AG10803 (cell line): ENCODE measurements at regions not wholly inside any gene's neighbourhood (a gene's known extent, or its start where the extent isn't known, plus 50 kb on each side); places are given as distances from the start of the nearest gene placed in this dataset.

Experiments used
- DNase-seq: peaks from one replicate; pipeline ENCODE4 v3.0.0; 2010; ENCODE audit warnings: low read depth
- H3K4me3 ChIP-seq: 2 replicates; pipeline ENCODE4 v1.5.1; 2011; ENCODE audit warnings: mild to moderate bottlenecking, low read length, control low read depth
- TF ChIP-seq, protein P1 (sequence below): conservative IDR thresholded peaks from 2 replicates; pipeline ENCODE4 v1.5.1; 2011; ENCODE audit warnings: mild to moderate bottlenecking, low read length, control low read depth, inconsistent platforms

DNA sequence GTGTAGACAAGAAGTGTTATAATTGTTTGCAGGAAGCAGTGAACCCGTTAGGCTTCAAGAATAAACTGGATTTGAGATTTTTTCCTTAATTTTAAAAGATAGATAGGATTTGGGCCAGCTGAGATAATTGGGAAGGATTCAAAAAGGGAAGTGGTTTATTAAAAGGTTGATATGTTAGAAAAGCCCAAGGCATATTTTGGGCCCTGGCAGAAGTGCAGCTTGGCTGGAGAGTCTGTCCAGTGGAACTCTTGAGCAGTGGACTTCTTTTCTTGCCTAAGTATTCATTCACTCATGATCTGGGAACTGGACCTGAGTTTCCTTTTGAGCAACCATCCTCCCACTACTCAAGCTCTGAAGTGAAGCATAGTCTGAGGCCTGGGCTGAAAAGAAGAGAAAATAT, 433.4 kb downstream of the ZSWIM6 start:
- no peak for DNase-seq
- H3K4me3 ChIP-seq = no peak overlapping the region
- TF ChIP-seq, protein P1, sequence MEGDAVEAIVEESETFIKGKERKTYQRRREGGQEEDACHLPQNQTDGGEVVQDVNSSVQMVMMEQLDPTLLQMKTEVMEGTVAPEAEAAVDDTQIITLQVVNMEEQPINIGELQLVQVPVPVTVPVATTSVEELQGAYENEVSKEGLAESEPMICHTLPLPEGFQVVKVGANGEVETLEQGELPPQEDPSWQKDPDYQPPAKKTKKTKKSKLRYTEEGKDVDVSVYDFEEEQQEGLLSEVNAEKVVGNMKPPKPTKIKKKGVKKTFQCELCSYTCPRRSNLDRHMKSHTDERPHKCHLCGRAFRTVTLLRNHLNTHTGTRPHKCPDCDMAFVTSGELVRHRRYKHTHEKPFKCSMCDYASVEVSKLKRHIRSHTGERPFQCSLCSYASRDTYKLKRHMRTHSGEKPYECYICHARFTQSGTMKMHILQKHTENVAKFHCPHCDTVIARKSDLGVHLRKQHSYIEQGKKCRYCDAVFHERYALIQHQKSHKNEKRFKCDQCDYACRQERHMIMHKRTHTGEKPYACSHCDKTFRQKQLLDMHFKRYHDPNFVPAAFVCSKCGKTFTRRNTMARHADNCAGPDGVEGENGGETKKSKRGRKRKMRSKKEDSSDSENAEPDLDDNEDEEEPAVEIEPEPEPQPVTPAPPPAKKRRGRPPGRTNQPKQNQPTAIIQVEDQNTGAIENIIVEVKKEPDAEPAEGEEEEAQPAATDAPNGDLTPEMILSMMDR = no peak

DNA sequence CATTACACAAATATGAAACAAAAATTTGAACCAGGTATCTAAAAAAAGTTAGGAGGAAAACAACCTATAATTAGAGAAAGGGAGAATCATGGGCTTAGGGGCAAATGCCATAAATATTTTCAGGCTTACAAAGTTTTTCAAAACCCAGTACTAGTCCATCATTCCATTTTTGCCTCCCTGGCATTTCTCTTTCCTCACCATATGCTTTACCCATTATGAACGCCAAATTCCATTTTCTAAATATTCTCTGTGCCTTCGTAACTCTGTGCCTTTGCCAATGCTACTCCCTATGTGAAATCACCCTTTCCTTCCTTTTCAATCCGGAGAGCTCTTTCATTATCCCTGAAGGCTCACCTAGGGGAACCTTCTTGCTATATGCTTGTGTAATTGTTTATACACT, 434.1 kb downstream of the ZSWIM6 start:
- DNase-seq = no peak
- TF ChIP-seq, protein P1 = no peak
- no peak overlapping the region for H3K4me3 ChIP-seq

DNA sequence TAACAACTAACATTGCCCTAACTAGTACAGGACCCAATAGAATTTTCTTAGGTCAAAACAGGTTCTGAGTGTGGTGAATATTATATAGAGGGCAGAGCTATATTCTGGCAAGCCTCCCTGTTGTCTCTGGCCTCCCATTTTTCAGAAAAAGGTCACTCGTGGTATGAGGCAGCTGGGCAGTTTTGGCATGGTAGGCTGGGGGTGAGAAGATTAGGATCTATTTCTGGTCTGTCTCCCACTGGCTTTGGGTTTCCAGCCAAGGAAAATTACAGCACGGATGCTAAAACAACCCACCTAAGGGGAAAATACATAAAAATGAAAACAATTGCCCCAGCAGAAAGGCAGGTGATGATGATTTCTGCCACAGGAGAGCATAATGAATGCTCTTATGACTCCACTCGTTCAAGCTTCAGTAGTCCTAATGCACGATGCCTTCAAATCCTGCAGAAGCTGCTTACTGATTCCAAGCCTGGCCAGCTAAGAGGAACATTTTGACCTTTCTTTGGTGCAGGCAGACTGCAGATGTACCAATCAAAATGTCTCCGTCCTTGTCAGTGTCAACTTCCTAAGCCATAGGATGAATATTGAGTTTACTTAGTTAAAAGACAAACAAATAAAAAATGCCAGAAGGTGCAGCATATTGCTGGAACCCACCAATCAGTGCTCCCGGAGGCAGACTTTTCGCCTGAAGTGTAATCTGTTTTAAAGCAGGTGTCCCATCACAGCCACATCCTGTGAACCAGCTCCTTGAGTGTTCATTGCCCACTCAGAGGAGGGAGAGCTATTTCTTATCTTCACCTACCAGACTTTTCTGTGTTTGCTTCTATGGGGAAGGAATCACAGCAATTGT, 435.4 kb downstream of the ZSWIM6 start:
- TF ChIP-seq, protein P1 = no peak
- H3K4me3 ChIP-seq = no peak overlapping the region
- no peak for DNase-seq

DNA sequence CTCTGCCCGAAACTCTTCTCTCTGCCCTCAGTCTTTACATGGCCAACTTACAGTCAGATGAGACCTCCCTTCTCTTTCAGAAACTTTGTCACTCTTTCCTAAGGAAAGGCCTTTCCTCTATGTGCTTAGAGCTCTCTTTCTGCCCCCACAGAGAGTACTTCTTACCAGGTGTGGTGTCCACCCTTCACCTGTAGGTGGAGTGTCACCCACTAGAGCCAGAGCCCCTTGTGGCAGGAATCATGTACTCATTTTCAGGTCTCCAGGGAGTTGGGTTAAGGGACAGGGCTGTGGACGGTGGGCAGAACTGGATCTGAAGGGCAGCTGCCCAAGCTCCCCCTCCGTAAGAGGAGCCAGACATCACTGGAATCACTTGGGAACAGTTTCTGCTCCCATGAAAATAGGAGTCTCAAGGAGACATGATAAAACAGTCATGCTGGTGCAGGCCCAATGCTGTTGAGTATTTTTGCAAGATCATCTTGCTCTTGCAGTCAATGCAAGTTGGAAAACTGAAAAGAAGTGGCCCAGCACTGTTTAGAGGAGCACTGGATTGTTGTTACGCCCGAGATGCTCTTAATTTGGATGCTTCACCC, 436.7 kb downstream of the ZSWIM6 start:
- TF ChIP-seq, protein P1 = peak; percentile 54
- H3K4me3 ChIP-seq = no peak overlapping the region
- DNase-seq = no peak

DNA sequence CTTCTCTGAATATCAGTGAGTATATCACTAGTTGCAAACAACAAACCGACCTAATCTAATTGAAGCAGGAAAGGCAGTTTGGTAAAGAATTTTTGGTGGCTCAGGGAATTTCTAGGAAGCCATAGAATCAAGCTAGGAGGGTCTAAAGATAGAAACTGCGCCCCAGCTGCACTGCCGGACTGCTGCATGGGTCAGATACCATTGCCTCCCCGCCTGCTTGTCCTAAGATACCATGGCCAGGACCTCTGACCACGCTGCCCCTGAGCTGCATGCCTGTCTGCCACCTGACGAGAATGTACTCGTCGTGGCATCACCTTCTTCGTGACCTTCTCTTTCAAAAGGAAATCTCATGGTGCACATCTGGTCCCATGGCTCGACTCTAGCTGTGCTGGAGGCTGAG, 439.0 kb downstream of the ZSWIM6 start:
- TF ChIP-seq, protein P1 = no peak
- no peak overlapping the region for H3K4me3 ChIP-seq
- DNase-seq = no peak

DNA sequence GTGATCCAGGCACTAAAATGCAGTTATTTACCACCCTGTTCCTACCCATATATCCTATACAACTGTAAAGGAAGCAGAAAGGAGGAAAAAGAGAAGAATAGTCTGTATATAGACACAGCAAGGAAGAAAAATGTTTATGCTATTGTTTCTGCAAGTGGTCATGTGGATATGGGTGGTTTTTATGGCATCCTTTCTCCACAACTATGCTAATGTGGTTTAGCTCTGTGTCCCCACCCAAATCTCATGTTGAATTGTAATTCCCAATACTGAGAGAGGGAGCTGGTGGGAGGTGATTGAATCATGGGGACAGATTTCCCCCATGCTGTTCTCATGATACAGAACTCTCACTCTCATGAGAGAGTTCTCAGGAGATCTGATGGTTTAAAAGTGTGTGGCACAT, 439.8 kb downstream of the ZSWIM6 start:
- DNase-seq = no peak
- TF ChIP-seq, protein P1 = no peak
- no peak overlapping the region for H3K4me3 ChIP-seq

DNA sequence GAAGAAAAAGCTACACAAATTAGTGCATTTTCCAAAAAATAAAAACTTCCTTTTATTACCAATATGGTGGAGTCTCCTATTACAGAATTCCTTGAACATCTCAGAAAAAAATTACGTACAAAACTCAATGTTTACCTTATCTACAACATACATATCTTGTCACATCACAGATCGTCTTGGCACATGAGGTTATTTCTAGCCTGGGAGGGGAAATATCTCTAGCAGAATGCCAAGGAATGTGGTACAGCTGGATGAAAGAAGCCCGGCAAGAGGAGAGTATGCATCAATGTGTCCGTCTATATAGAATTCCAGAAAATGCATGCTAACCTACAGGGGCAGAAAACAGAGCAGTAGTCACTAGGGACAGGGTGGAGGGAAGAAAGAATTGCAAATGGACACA, 443.8 kb downstream of the ZSWIM6 start:
- H3K4me3 ChIP-seq = no peak overlapping the region
- TF ChIP-seq, protein P1 = no peak
- DNase-seq = no peak
